LNCAP (cell line): ENCODE measurements at regions not wholly inside any gene's neighbourhood (a gene's known extent, or its start where the extent isn't known, plus 50 kb on each side); places are given as distances from the start of the nearest gene placed in this dataset.

Source experiments
- CTCF ChIP-seq: fragments of 450-650 bp; IDR thresholded peaks from 2 replicates; pipeline ENCODE4 v1.5.1; 2017; ENCODE audit warnings: mild to moderate bottlenecking

- no peak for TF ChIP-seq CTCF
These were observed 177.0 kb upstream of the MBNL1 start for GRCh38 chr3:152091725-152092124.

GRCh38 chr3:152093901-152094300, 174.8 kb upstream of the MBNL1 start:
- TF ChIP-seq CTCF, result no peak

- TF ChIP-seq CTCF, result no peak
These were observed 174.3 kb upstream of the MBNL1 start for GRCh38 chr3:152094406-152094805.

GRCh38 chr3:152095472-152095871, 173.3 kb upstream of the MBNL1 start:
- no peak for TF ChIP-seq CTCF

- no peak for TF ChIP-seq CTCF
These were observed 172.3 kb upstream of the MBNL1 start for GRCh38 chr3:152096280-152096906.

- no peak for TF ChIP-seq CTCF
These were observed 171.6 kb upstream of the MBNL1 start for GRCh38 chr3:152097120-152097519.

GRCh38 chr3:152097770-152098169, 171.0 kb upstream of the MBNL1 start:
- TF ChIP-seq CTCF, result no peak

- no peak for TF ChIP-seq CTCF
These were observed 168.1 kb upstream of the MBNL1 start for GRCh38 chr3:152100491-152101132.
